ENCODE measurements at regions not wholly inside any gene's neighbourhood (a gene's known extent, or its start where the extent isn't known, plus 50 kb on each side); places are given as distances from the start of the nearest gene placed in this dataset.

DNA sequence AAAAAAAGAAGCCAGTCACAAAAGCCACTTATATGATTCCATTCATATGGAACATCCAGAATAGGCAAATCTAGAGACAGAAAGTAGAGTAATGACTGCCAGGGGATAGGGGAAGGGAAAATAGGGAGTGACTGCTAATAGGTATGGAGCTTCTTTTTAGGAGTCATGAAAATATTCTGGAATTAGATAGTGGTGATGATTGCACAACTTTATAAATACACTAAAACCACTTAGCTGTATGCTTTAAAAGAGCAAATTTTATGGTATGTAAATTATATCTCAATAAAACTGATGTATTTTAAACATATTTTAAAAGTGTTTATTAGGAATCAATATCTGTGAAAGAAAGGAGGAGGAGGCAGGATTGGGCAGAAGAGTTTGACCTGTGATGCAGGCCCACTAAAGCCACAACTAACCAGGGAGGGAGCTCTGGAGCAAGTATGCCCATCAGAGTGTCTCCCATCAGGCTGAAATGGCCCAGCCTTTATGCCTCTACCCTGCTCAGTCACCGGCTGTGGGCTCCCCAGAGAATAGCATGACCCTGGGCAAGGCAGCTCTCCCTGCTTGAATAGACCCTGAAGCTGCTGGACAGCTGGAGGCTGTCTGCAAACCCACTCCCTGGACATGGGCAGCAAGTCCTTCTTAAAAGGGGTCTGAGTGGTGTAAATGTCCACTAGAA, 96.0 kb upstream of the SLC44A1 start:
- TF ChIP-seq ZNF274 (IDR thresholded peaks at IDR 0.05; ENCODE audit: low read depth, low read length) (no peak), YY1 (IDR thresholded peaks at IDR 0.05; ENCODE audit: insufficient read depth, insufficient read length) (no peak), SUZ12 (IDR thresholded peaks at IDR 0.05; ENCODE audit: extremely low read depth, insufficient read depth, insufficient read length) (no peak)

Measured in NT2/D1 (cell line).